ENCODE measurements at regions not wholly inside any gene's neighbourhood (a gene's known extent, or its start where the extent isn't known, plus 50 kb on each side); places are given as distances from the start of the nearest gene placed in this dataset.
"Not testable (repeated sequence)": the region's sequence is repeated elsewhere in the genome, so short reads cannot be mapped to it uniquely, and the experiment has no call there.

- no peak for DNase-seq
- in situ Hi-C loops (cut with HindIII; ENCODE audit: low pct_ligation_motif_present, low sequenced_read_pairs): no loop called here
- Histone ChIP-seq H3K27ac (no peak overlapping the region), H3K4me3 (ENCODE audit: low read depth, low read length) (no peak overlapping the region), H3K27me3 (replicated peaks) (no peaks in the 10 kb centered on the region), H3K36me3 (replicated peaks) (no peaks in the 10 kb centered on the region)
- no peak for TF ChIP-seq CTCF (IDR thresholded peaks at IDR 0.05; ENCODE audit: low read depth, low read length, missing control alignments)
These were observed 277.1 kb upstream of the EYS start for GRCh38 chr6:65984089-65984488.

DNA sequence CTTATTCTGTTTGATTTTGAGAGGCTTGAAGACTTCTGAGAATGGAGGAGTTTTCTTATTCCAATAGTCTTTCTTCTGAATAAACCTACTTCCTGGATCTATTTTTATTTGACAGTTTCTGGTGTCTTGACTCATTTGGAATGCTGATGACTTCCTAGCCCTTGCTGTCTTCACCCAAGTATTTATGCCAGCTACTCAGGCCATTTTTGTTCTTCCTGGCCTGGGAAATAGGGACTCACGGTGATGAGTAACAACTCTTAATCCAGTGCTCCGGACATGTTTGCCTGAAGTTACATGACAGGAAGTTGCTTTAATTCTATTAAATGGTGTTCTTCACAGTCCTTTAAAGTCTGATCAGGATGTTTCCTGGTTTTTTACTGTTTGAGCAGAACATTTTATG is 272.1 kb upstream of the EYS start:
- no peak for TF ChIP-seq CTCF (IDR thresholded peaks at IDR 0.05; ENCODE audit: low read depth, low read length, missing control alignments)
- in situ Hi-C loops (cut with HindIII; ENCODE audit: low pct_ligation_motif_present, low sequenced_read_pairs): no loop called here
- Histone ChIP-seq H3K4me3 (ENCODE audit: low read depth, low read length) (no peak overlapping the region), H3K36me3 (replicated peaks) (no peaks in the 10 kb centered on the region), H3K27me3 (replicated peaks) (no peaks in the 10 kb centered on the region), H3K27ac (no peak overlapping the region)
- no peak for DNase-seq

- H3K4me3 ChIP-seq (ENCODE audit: low read depth, low read length); H3K36me3 ChIP-seq (replicated peaks); H3K27me3 ChIP-seq (replicated peaks); in situ Hi-C loops (cut with HindIII; ENCODE audit: low pct_ligation_motif_present, low sequenced_read_pairs); H3K27ac ChIP-seq; DNase-seq: not testable (repeated sequence)
These were observed 264.2 kb upstream of the EYS start for GRCh38 chr6:65971252-65971651.

GRCh38 chr6:65964261-65964660 is 257.2 kb upstream of the EYS start:
- Histone ChIP-seq H3K27me3 (replicated peaks) (no peaks in the 10 kb centered on the region), H3K4me3 (ENCODE audit: low read depth, low read length) (no peak overlapping the region), H3K27ac (no peak overlapping the region), H3K36me3 (replicated peaks) (no peaks in the 10 kb centered on the region)
- DNase-seq: no peak
- TF ChIP-seq CTCF (IDR thresholded peaks at IDR 0.05; ENCODE audit: low read depth, low read length, missing control alignments): no peak
- in situ Hi-C loops (cut with HindIII; ENCODE audit: low pct_ligation_motif_present, low sequenced_read_pairs): no loop called here

DNA sequence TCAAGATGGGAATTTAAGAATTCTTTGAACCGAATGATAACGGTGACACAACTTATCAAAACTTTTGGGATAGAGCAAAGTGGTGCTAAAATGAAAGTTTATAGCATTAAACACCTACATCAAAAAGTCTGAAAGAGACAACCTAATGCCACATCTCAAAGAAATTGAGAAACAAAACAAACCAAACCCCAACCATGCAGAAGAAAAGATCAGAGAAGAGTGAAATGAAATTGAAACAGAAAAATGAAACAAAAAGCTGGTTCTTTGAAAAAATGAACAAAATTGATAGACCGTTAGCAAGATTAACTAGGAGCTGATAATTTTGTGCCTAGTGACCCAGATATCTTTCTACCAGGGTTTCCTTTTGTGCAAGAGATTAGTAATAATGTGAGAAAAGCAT is 248.0 kb upstream of the EYS start:
- in situ Hi-C loops (cut with HindIII; ENCODE audit: low pct_ligation_motif_present, low sequenced_read_pairs): no loop called here
- no peak for DNase-seq
- no peak overlapping the region for H3K27ac ChIP-seq
- H3K36me3 ChIP-seq (replicated peaks): no peaks in the 10 kb centered on the region
- TF ChIP-seq CTCF (IDR thresholded peaks at IDR 0.05; ENCODE audit: low read depth, low read length, missing control alignments): no peak
- no peak overlapping the region for H3K4me3 ChIP-seq (ENCODE audit: low read depth, low read length)
- no peaks in the 10 kb centered on the region for H3K27me3 ChIP-seq (replicated peaks)

DNA sequence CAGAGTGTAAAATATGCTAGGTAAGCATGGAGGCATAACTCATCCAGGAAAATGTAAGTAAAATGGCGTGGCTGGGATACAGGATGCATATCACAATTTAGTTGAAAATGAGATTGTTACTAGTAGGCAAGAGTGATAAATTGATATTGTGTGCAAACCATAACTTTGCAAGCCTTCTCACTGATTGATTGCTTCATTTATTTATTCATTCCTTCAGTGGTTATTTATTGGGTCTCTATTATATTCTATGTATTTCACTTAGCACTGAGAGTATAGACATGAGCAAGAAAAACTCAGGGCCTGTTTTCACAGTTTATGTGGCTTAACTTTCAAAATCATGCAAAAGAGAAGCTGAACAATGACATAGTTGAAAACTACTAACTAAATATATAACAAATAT is 241.0 kb upstream of the EYS start:
- DNase-seq: no peak
- Histone ChIP-seq H3K4me3 (ENCODE audit: low read depth, low read length) (no peak overlapping the region), H3K36me3 (replicated peaks) (no peaks in the 10 kb centered on the region), H3K27me3 (replicated peaks) (no peaks in the 10 kb centered on the region), H3K27ac (no peak overlapping the region)
- TF ChIP-seq CTCF (IDR thresholded peaks at IDR 0.05; ENCODE audit: low read depth, low read length, missing control alignments): no peak
- in situ Hi-C loops (cut with HindIII; ENCODE audit: low pct_ligation_motif_present, low sequenced_read_pairs): no loop called here

Data from brain microvascular endothelial cell (primary cell).